ENCODE measurements at regions not wholly inside any gene's neighbourhood (a gene's known extent, or its start where the extent isn't known, plus 50 kb on each side); places are given as distances from the start of the nearest gene placed in this dataset.
A peak's percentile ranks its signal among the peaks of the same experiment; 100 is the strongest.

DNA sequence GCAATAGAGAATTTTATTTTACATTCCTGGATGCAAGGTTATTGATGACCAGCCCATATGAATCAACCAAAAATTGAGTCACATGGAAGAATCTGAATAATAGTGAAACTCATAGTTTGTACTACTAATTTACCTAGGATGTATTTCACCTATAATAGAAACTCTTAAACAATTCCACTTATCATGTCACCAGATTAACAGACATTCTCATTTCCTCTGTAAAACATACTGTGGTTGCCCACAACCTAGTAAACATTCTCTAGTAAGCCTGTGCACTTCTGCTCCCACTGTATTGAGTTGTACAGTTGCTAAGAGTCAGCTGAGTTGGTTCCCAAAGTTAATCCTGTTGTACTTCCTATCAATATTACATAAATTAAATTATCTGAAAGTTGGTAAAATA is 196.6 kb upstream of the TMTC1 start:
- Histone ChIP-seq H3K4me1 (no peaks in the 10 kb centered on the region), H3K4me3 (no peak overlapping the region), H3K36me3 (no peaks in the 10 kb centered on the region), H3K27ac (no peak overlapping the region), H3K9me3 (no peaks in the 10 kb centered on the region), H3K27me3 (no peaks in the 10 kb centered on the region)
- ATAC-seq (no peak), DNase-seq (no peak)
- intact Hi-C loops (cut with DNase I; ENCODE audit: low total_unique reads) (loop anchor here (1.0 kb wide), 1 partner anchor 8 kb away; no protein-coding TSS in a partner anchor), in situ Hi-C loops (cut with MboI; ENCODE audit: low sequenced_read_pairs in 4 of 4) (no loop called here)
- TF ChIP-seq POLR2A (IDR thresholded peaks at IDR 0.05) (no peak), CTCF (IDR thresholded peaks at IDR 0.05 in 4 of 5, conservative IDR thresholded peaks at IDR 0.05 in 1 of 5) (no peak)

- intact Hi-C loops (cut with DNase I; ENCODE audit: low total_unique reads) (no loop called here), in situ Hi-C loops (cut with MboI; ENCODE audit: low sequenced_read_pairs in 4 of 4) (no loop called here)
- Histone ChIP-seq H3K27me3 (no peaks in the 10 kb centered on the region), H3K4me3 (no peak overlapping the region), H3K36me3 (no peaks in the 10 kb centered on the region), H3K4me1 (peaks cover 0 to 5% of the 10 kb centered on the region in 2 donors), H3K9me3 (no peaks in the 10 kb centered on the region), H3K27ac (peak overlapping the region in 1 of 4 donors; percentile 51)
- ATAC-seq, result no peak
- TF ChIP-seq POLR2A (IDR thresholded peaks at IDR 0.05) (no peak), CTCF (IDR thresholded peaks at IDR 0.05 in 4 of 5, conservative IDR thresholded peaks at IDR 0.05 in 1 of 5) (no peak)
- DNase-seq, result no peak
Measured at GRCh38 chr12:29971446-29971845, 187.7 kb upstream of the TMTC1 start.

GRCh38 chr12:29970501-29970900 is 186.8 kb upstream of the TMTC1 start:
- Histone ChIP-seq H3K27ac (peak overlapping the region in 2 of 4 donors; percentile 46 to 51), H3K9me3 (no peaks in the 10 kb centered on the region), H3K27me3 (no peaks in the 10 kb centered on the region), H3K36me3 (no peaks in the 10 kb centered on the region), H3K4me1 (peaks cover 0 to 5% of the 10 kb centered on the region in 2 donors), H3K4me3 (no peak overlapping the region)
- in situ Hi-C loops (cut with MboI; ENCODE audit: low sequenced_read_pairs in 4 of 4), result no loop called here
- DNase-seq (no peak), ATAC-seq (peak in 1 of 2 donors; percentile 56)
- intact Hi-C loops (cut with DNase I; ENCODE audit: low total_unique reads), result no loop called here
- TF ChIP-seq CTCF (IDR thresholded peaks at IDR 0.05 in 4 of 5, conservative IDR thresholded peaks at IDR 0.05 in 1 of 5) (no peak), POLR2A (IDR thresholded peaks at IDR 0.05) (no peak)

- H3K27me3 ChIP-seq, result no peaks in the 10 kb centered on the region
- no peaks in the 10 kb centered on the region for H3K9me3 ChIP-seq
- DNase-seq (no peak), ATAC-seq (no peak)
- no peaks in the 10 kb centered on the region for H3K36me3 ChIP-seq
- no peak overlapping the region for H3K4me3 ChIP-seq
- in situ Hi-C loops (cut with MboI; ENCODE audit: low sequenced_read_pairs in 4 of 4), result no loop called here
- intact Hi-C loops (cut with DNase I; ENCODE audit: low total_unique reads), result no loop called here
- no peak for TF ChIP-seq CTCF (IDR thresholded peaks at IDR 0.05 in 4 of 5, conservative IDR thresholded peaks at IDR 0.05 in 1 of 5)
- no peak for TF ChIP-seq POLR2A (IDR thresholded peaks at IDR 0.05)
- no peak overlapping the region for H3K27ac ChIP-seq
- H3K4me1 ChIP-seq, result no peaks in the 10 kb centered on the region
Measured at GRCh38 chr12:29962276-29963035, 178.7 kb upstream of the TMTC1 start.
